OCI-LY1 (cell line): ENCODE measurements at regions not wholly inside any gene's neighbourhood (a gene's known extent, or its start where the extent isn't known, plus 50 kb on each side); places are given as distances from the start of the nearest gene placed in this dataset.

Experiments
- H2AFZ ChIP-seq: fragments of 200-600 bp; sonication (generic), shearing (Covaris generic); 2 replicates; pipeline ENCODE4 v1.6.0; 2014; ENCODE audit warnings: antibody characterized with exemption, mild to moderate bottlenecking, low read length
- H3F3A ChIP-seq: fragments of 200-600 bp; sonication (generic), shearing (Covaris generic); 2 replicates; pipeline ENCODE4 v1.6.0; 2014; ENCODE audit warnings: mild to moderate bottlenecking, antibody characterized with exemption, low read length, moderate library complexity; ENCODE audit not compliant: insufficient read depth
- H3K27ac ChIP-seq: fragments of 200-600 bp; sonication (generic); 2 replicates; pipeline ENCODE4 v1.5.1; 2014; ENCODE audit warnings: low read length, mixed run types, mild to moderate bottlenecking, low read depth; ENCODE audit not compliant: poor library complexity, severe bottlenecking
- H3K27me3 ChIP-seq: fragments of 200-600 bp; sonication (generic); 2 replicates; pipeline ENCODE4 v1.6.0; 2014; ENCODE audit warnings: antibody characterized with exemption, mild to moderate bottlenecking, low read length, moderate library complexity; ENCODE audit not compliant: insufficient read depth
- H3K36me3 ChIP-seq: fragments of 200-600 bp; sonication (generic); 2 replicates; pipeline ENCODE4 v1.6.1; 2014; ENCODE audit warnings: mild to moderate bottlenecking, antibody characterized with exemption, low read length, moderate library complexity, mixed read lengths; ENCODE audit not compliant: insufficient read depth
- H3K4me1 ChIP-seq: fragments of 200-600 bp; sonication (generic); 2 replicates; pipeline ENCODE4 v1.5.1; 2014; ENCODE audit warnings: mild to moderate bottlenecking, low read length, moderate library complexity; ENCODE audit not compliant: insufficient read depth, severe bottlenecking
- H3K4me2 ChIP-seq: fragments of 200-600 bp; sonication (generic), shearing (Covaris generic); 2 replicates; pipeline ENCODE4 v1.6.1; 2014; ENCODE audit warnings: low read length
- H3K4me3 ChIP-seq: fragments of 200-600 bp; sonication (generic); 2 replicates; pipeline ENCODE4 v1.5.1; 2014; ENCODE audit warnings: low read length, low read depth, mild to moderate bottlenecking, mixed read lengths; ENCODE audit not compliant: poor library complexity, severe bottlenecking
- H3K79me2 ChIP-seq: fragments of 200-600 bp; shearing (Covaris generic); 2 replicates; pipeline ENCODE4 v1.6.1; 2016; ENCODE audit warnings: mixed run types, low read length, mixed read lengths; ENCODE audit not compliant: insufficient read depth
- H3K9ac ChIP-seq: fragments of 200-600 bp; sonication (generic), shearing (Covaris generic); 2 replicates; pipeline ENCODE4 v1.6.1; 2014; ENCODE audit warnings: mild to moderate bottlenecking, low read length, mixed read lengths
- H3K9me2 ChIP-seq: fragments of 200-600 bp; sonication (generic), shearing (Covaris generic); 2 replicates; pipeline ENCODE4 v1.6.1; 2014; ENCODE audit warnings: low read depth, mild to moderate bottlenecking, low read length, mixed read lengths
- H3K9me3 ChIP-seq: fragments of 200-600 bp; shearing (Covaris generic); 2 replicates; pipeline ENCODE4 v1.6.1; 2014; ENCODE audit warnings: low read length, mixed read lengths
- H4K20me1 ChIP-seq: fragments of 200-600 bp; sonication (generic), shearing (Covaris generic); 2 replicates; pipeline ENCODE4 v1.6.0; 2016; ENCODE audit warnings: mild to moderate bottlenecking, low read length; ENCODE audit not compliant: insufficient read depth
- CTCF ChIP-seq: fragments of 200-600 bp; sonication (generic), shearing (Covaris generic); IDR thresholded peaks from 2 replicates; pipeline ENCODE4 v1.5.1; 2017; ENCODE audit warnings: mild to moderate bottlenecking, antibody characterized with exemption, low read length, moderate library complexity, mixed read lengths
- EZH2 ChIP-seq: fragments of 200-600 bp; sonication (generic), shearing (Covaris generic); IDR thresholded peaks from 2 replicates; pipeline ENCODE4 v1.8.0; 2017; ENCODE audit warnings: borderline replicate concordance, mixed run types, mild to moderate bottlenecking, antibody characterized with exemption, low read length, moderate library complexity, mixed read lengths

- H3K27me3 ChIP-seq = no peaks in the 10 kb centered on the region
- no peaks in the 10 kb centered on the region for H3K9me3 ChIP-seq
- TF ChIP-seq CTCF = no peak
- TF ChIP-seq EZH2 = no peak
- no peak overlapping the region for H3K9ac ChIP-seq
- no peaks in the 10 kb centered on the region for H3F3A ChIP-seq
- no peaks in the 10 kb centered on the region for H4K20me1 ChIP-seq
- H3K27ac ChIP-seq = no peak overlapping the region
- no peaks in the 10 kb centered on the region for H3K79me2 ChIP-seq
- no peaks in the 10 kb centered on the region for H3K4me1 ChIP-seq
- no peak overlapping the region for H2AFZ ChIP-seq
- no peaks in the 10 kb centered on the region for H3K36me3 ChIP-seq
- no peak overlapping the region for H3K4me3 ChIP-seq
- no peaks in the 10 kb centered on the region for H3K9me2 ChIP-seq
- no peak overlapping the region for H3K4me2 ChIP-seq
These were observed 234.7 kb downstream of the SYK start for GRCh38 chr9:91036356-91036755.

- Histone ChIP-seq H3K79me2 (no peaks in the 10 kb centered on the region), H4K20me1 (no peaks in the 10 kb centered on the region), H3K4me1 (no peaks in the 10 kb centered on the region), H3K27me3 (no peaks in the 10 kb centered on the region), H3K4me2 (no peak overlapping the region), H2AFZ (no peak overlapping the region), H3K9me2 (no peaks in the 10 kb centered on the region), H3K9me3 (no peaks in the 10 kb centered on the region), H3K4me3 (no peak overlapping the region), H3K27ac (no peak overlapping the region), H3K9ac (no peak overlapping the region), H3K36me3 (no peaks in the 10 kb centered on the region), H3F3A (no peaks in the 10 kb centered on the region)
- TF ChIP-seq EZH2 (no peak), CTCF (no peak)
These were observed 235.3 kb downstream of the SYK start for GRCh38 chr9:91036826-91037510.

GRCh38 chr9:91037511-91038482 lies 236.2 kb downstream of the SYK start:
- H3K9me3 ChIP-seq = no peaks in the 10 kb centered on the region
- H3F3A ChIP-seq = no peaks in the 10 kb centered on the region
- no peak for TF ChIP-seq EZH2
- no peak for TF ChIP-seq CTCF
- no peaks in the 10 kb centered on the region for H3K36me3 ChIP-seq
- H3K79me2 ChIP-seq = no peaks in the 10 kb centered on the region
- no peaks in the 10 kb centered on the region for H3K4me1 ChIP-seq
- H2AFZ ChIP-seq = no peak overlapping the region
- no peak overlapping the region for H3K27ac ChIP-seq
- H3K9me2 ChIP-seq = no peaks in the 10 kb centered on the region
- H4K20me1 ChIP-seq = no peaks in the 10 kb centered on the region
- no peak overlapping the region for H3K9ac ChIP-seq
- no peaks in the 10 kb centered on the region for H3K27me3 ChIP-seq
- H3K4me3 ChIP-seq = no peak overlapping the region
- no peak overlapping the region for H3K4me2 ChIP-seq
